ENCODE measurements at regions not wholly inside any gene's neighbourhood (a gene's known extent, or its start where the extent isn't known, plus 50 kb on each side); places are given as distances from the start of the nearest gene placed in this dataset.

- Histone ChIP-seq H3K27ac (peak overlapping the region; percentile 89), H3K4me1 (ENCODE audit: insufficient read depth) (peaks cover 17% of the 10 kb centered on the region), H3K36me3 (ENCODE audit: low read depth) (peaks cover 9% of the 10 kb centered on the region; the same call in 1 of the 2 replicates)
These were observed 142.5 kb downstream of the C11orf91 start for GRCh38 chr11:33558097-33558496.

GRCh38 chr11:33557201-33557600 is 143.4 kb downstream of the C11orf91 start:
- in situ Hi-C loops (cut with MboI), result no loop called here
- Histone ChIP-seq H4K20me1 (ENCODE audit: insufficient read depth) (no peaks in the 10 kb centered on the region), H3K4me3 (no peak overlapping the region), H3K4me2 (ENCODE audit: unreplicated experiment) (peak overlapping the region; percentile 41), H2AFZ (no peak overlapping the region), H3K27me3 (replicated peaks; ENCODE audit: insufficient read depth) (no peaks in the 10 kb centered on the region), H3K36me3 (ENCODE audit: low read depth) (0 out of 2 replicates have a peak, but pooled peaks cover 9% of the 10 kb centered on the region), H3K9ac (peak overlapping the region; percentile 43), H3K27ac (peak overlapping the region; percentile 89), H3K4me1 (ENCODE audit: insufficient read depth) (peaks cover 19% of the 10 kb centered on the region), H3K9me2 (ENCODE audit: insufficient read depth) (no peaks in the 10 kb centered on the region), H3F3A (ENCODE audit: insufficient read depth) (peaks cover 22% of the 10 kb centered on the region; the same call in 1 of the 2 replicates), H3K9me3 (ENCODE audit: low read depth) (no peaks in the 10 kb centered on the region), H3K79me2 (ENCODE audit: insufficient read depth) (peaks cover 13% of the 10 kb centered on the region; the same call in 1 of the 2 replicates)
- TF ChIP-seq EZH2phosphoT487 (IDR thresholded peaks at IDR 0.05; ENCODE audit: insufficient read depth, low read depth) (no peak), EZH2 (IDR thresholded peaks at IDR 0.05; ENCODE audit: insufficient read depth, poor library complexity, severe bottlenecking) (no peak)
- 0 to 6% methylated on average over 1 of the region's 1 CpG for WGBS, 2 experiments (ENCODE audit: low coverage in 1 of 2, low lambda C conversion rate in 2 of 2, missing lambda C conversion rate in 2 of 2)
- DNase-seq, result peak; percentile 88

More at GRCh38 chr11:33558097-33558496, 142.5 kb downstream of the C11orf91 start:
- Histone ChIP-seq H3K9me2 (ENCODE audit: insufficient read depth) (no peaks in the 10 kb centered on the region), H3K9me3 (ENCODE audit: low read depth) (no peaks in the 10 kb centered on the region), H3K9ac (no peak overlapping the region), H2AFZ (no peak overlapping the region), H3K27me3 (replicated peaks; ENCODE audit: insufficient read depth) (no peaks in the 10 kb centered on the region), H3K4me2 (ENCODE audit: unreplicated experiment) (no peak overlapping the region), H3K79me2 (ENCODE audit: insufficient read depth) (peaks cover 13% of the 10 kb centered on the region; the same call in 1 of the 2 replicates), H3K4me3 (no peak overlapping the region), H3F3A (ENCODE audit: insufficient read depth) (peaks cover 22% of the 10 kb centered on the region; the same call in 1 of the 2 replicates), H4K20me1 (ENCODE audit: insufficient read depth) (no peaks in the 10 kb centered on the region)
- no peak for DNase-seq
- TF ChIP-seq EZH2 (IDR thresholded peaks at IDR 0.05; ENCODE audit: insufficient read depth, poor library complexity, severe bottlenecking) (no peak), EZH2phosphoT487 (IDR thresholded peaks at IDR 0.05; ENCODE audit: insufficient read depth, low read depth) (no peak)
- WGBS, 2 experiments (ENCODE audit: low coverage in 1 of 2, low lambda C conversion rate in 2 of 2, missing lambda C conversion rate in 2 of 2), result 88 to 95% methylated on average over 7 of the region's 7 CpGs
- in situ Hi-C loops (cut with MboI), result no loop called here

DNA sequence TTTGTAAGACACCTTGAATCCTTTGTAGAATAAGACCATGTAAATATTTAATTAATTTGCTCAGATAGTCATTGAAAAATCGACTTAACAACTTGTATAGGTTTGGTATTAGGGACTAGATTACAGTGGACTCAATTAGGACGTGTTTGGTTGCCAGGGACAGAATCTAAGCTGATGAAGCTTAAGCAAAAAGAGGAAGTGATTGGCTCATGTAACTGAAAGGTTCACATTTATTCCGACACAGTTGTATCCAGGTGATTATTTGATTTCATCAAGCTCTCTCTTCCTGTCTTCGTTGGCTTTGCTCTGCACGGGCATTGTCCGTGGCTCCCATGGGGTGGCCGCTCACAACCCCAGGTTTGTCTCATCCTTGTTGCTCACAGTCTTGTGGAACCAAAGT is 146.4 kb downstream of the C11orf91 start:
- no peak overlapping the region for H3K4me2 ChIP-seq (ENCODE audit: unreplicated experiment)
- no peaks in the 10 kb centered on the region for H4K20me1 ChIP-seq (ENCODE audit: insufficient read depth)
- no peaks in the 10 kb centered on the region for H3K9me3 ChIP-seq (ENCODE audit: low read depth)
- peaks cover 17% of the 10 kb centered on the region; the same call in 1 of the 2 replicates for H3K79me2 ChIP-seq (ENCODE audit: insufficient read depth)
- in situ Hi-C loops (cut with MboI), result no loop called here
- no peak overlapping the region for H2AFZ ChIP-seq
- DNase-seq, result no peak
- no peak overlapping the region for H3K27ac ChIP-seq
- no peaks in the 10 kb centered on the region for H3K27me3 ChIP-seq (replicated peaks; ENCODE audit: insufficient read depth)
- H3K4me1 ChIP-seq (ENCODE audit: insufficient read depth), result peaks cover 19% of the 10 kb centered on the region
- H3K36me3 ChIP-seq (ENCODE audit: low read depth), result peaks cover 9% of the 10 kb centered on the region; the same call in 1 of the 2 replicates
- H3K4me3 ChIP-seq, result no peak overlapping the region
- 97 to 98% methylated on average over 7 of the region's 7 CpGs for WGBS, 2 experiments (ENCODE audit: low coverage in 1 of 2, low lambda C conversion rate in 2 of 2, missing lambda C conversion rate in 2 of 2)
- no peaks in the 10 kb centered on the region for H3K9me2 ChIP-seq (ENCODE audit: insufficient read depth)
- peaks cover 22% of the 10 kb centered on the region; the same call in 1 of the 2 replicates for H3F3A ChIP-seq (ENCODE audit: insufficient read depth)
- TF ChIP-seq EZH2 (IDR thresholded peaks at IDR 0.05; ENCODE audit: insufficient read depth, poor library complexity, severe bottlenecking) (no peak), EZH2phosphoT487 (IDR thresholded peaks at IDR 0.05; ENCODE audit: insufficient read depth, low read depth) (no peak)
- H3K9ac ChIP-seq, result no peak overlapping the region

- Histone ChIP-seq H3K27ac (no peak overlapping the region), H3K36me3 (ENCODE audit: low read depth) (peaks cover 9% of the 10 kb centered on the region; the same call in 1 of the 2 replicates), H3K27me3 (replicated peaks; ENCODE audit: insufficient read depth) (no peaks in the 10 kb centered on the region), H3K9me3 (ENCODE audit: low read depth) (no peaks in the 10 kb centered on the region), H3K9ac (no peak overlapping the region), H3K4me3 (no peak overlapping the region), H3K9me2 (ENCODE audit: insufficient read depth) (no peaks in the 10 kb centered on the region), H3K4me2 (ENCODE audit: unreplicated experiment) (no peak overlapping the region), H3K4me1 (ENCODE audit: insufficient read depth) (peaks cover 19% of the 10 kb centered on the region), H3F3A (ENCODE audit: insufficient read depth) (peaks cover 22% of the 10 kb centered on the region; the same call in 1 of the 2 replicates), H4K20me1 (ENCODE audit: insufficient read depth) (no peaks in the 10 kb centered on the region), H3K79me2 (ENCODE audit: insufficient read depth) (peaks cover 17% of the 10 kb centered on the region; the same call in 1 of the 2 replicates), H2AFZ (no peak overlapping the region)
- DNase-seq, result no peak
- 41 to 67% methylated on average over 1 of the region's 1 CpG for WGBS, 2 experiments (ENCODE audit: low coverage in 1 of 2, low lambda C conversion rate in 2 of 2, missing lambda C conversion rate in 2 of 2)
- in situ Hi-C loops (cut with MboI), result no loop called here
- no peak for TF ChIP-seq EZH2 (IDR thresholded peaks at IDR 0.05; ENCODE audit: insufficient read depth, poor library complexity, severe bottlenecking)
- TF ChIP-seq EZH2phosphoT487 (IDR thresholded peaks at IDR 0.05; ENCODE audit: insufficient read depth, low read depth), result no peak
These were observed 147.1 kb downstream of the C11orf91 start for GRCh38 chr11:33553486-33553885.

All from GM23248 (cell line).